ENCODE measurements at regions not wholly inside any gene's neighbourhood (a gene's known extent, or its start where the extent isn't known, plus 50 kb on each side); places are given as distances from the start of the nearest gene placed in this dataset.

GRCh38 chr6:135658916-135659315 lies 161.4 kb upstream of the AHI1 start:
- no peak for TF ChIP-seq POLR2A (IDR thresholded peaks at IDR 0.05; ENCODE audit: low read length)
- no peak for TF ChIP-seq ZNF302 (CRISPR knock-in tag; IDR thresholded peaks at IDR 0.05)
- no peak for TF ChIP-seq ELK1 (IDR thresholded peaks at IDR 0.05; ENCODE audit: low read depth, low read length)
- no peak for TF ChIP-seq CTCF (IDR thresholded peaks at IDR 0.05)
- TF ChIP-seq EP300 (IDR thresholded peaks at IDR 0.05), result no peak
- TF ChIP-seq REST (IDR thresholded peaks at IDR 0.05), result no peak
- no peak for TF ChIP-seq CBX8 (IDR thresholded peaks at IDR 0.05)
- TF ChIP-seq POLR2AphosphoS2 (conservative IDR thresholded peaks at IDR 0.05; ENCODE audit: low read length), result no peak
- TF ChIP-seq, protein P1, sequence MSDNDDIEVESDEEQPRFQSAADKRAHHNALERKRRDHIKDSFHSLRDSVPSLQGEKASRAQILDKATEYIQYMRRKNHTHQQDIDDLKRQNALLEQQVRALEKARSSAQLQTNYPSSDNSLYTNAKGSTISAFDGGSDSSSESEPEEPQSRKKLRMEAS (IDR thresholded peaks at IDR 0.05), result no peak
- no peak for TF ChIP-seq RNF2 (IDR thresholded peaks at IDR 0.05; ENCODE audit: borderline replicate concordance, low read depth)
- no peak for TF ChIP-seq RCOR1 (IDR thresholded peaks at IDR 0.05; ENCODE audit: low read depth, low read length)
- no peak for TF ChIP-seq HDAC2 (IDR thresholded peaks at IDR 0.05)
- TF ChIP-seq JUN (IDR thresholded peaks at IDR 0.05), result no peak
- TF ChIP-seq, protein P2, sequence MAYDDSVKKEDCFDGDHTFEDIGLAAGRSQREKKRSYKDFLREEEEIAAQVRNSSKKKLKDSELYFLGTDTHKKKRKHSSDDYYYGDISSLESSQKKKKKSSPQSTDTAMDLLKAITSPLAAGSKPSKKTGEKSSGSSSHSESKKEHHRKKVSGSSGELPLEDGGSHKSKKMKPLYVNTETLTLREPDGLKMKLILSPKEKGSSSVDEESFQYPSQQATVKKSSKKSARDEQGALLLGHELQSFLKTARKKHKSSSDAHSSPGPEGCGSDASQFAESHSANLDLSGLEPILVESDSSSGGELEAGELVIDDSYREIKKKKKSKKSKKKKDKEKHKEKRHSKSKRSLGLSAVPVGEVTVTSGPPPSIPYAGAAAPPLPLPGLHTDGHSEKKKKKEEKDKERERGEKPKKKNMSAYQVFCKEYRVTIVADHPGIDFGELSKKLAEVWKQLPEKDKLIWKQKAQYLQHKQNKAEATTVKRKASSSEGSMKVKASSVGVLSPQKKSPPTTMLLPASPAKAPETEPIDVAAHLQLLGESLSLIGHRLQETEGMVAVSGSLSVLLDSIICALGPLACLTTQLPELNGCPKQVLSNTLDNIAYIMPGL (CRISPR knock-in tag; IDR thresholded peaks at IDR 0.05; ENCODE audit: borderline replicate concordance), result no peak
